Heart left ventricle (tissue), 13 donors: ENCODE measurements at regions not wholly inside any gene's neighbourhood (a gene's known extent, or its start where the extent isn't known, plus 50 kb on each side); places are given as distances from the start of the nearest gene placed in this dataset.

Experiments used
- CTCF ChIP-seq, 12 donors: fragments of 200-600 bp; sonication (generic) in 4 of 12; IDR thresholded peaks; one replicate each; pipeline versions ENCODE4 v1.5.0 to v1.8.0; 2018 to 2022; ENCODE audit warnings: antibody characterized with exemption in 12 of 12, mild to moderate bottlenecking in 5 of 12
- POLR2A ChIP-seq, 2 donors: fragments of 450-650 bp; IDR thresholded peaks; one replicate each; pipeline ENCODE4 v1.6.1; 2017; ENCODE audit warnings: antibody characterized with exemption in 2 of 2, mild to moderate bottlenecking in 2 of 2, moderate library complexity in 2 of 2
- donor health status: ischemic (EF 13 %, LVEDD 7.1; RV severe dilation, severe dysfunction).
- donor health status: DM: no; HTN: yes; CAD: no.
- donor health status: DM: no; HTN: no; CAD: no.
- donor health status: ischemic (EF 25% LVEDD 6.9; RV normal size, moderate dysfunction).
- donor health status: ischemic (EF 25% LVEDD 5.7; RV mildly dilated, moderate dysfunction).
- donor health status: ischemic (EF 35%, LVEDD 5.7; RV mildly dilated, moderate dysfunction).
- donor health status: nonischemic (EF 11% LVEDD 7.7; RV severe dilation, severe dysfunction).
- donor health status: DM: yes; HTN: yes; CAD: no.
- donor health status: PGD.
- donor health status: ischemic (EF 29% LVEDD 5.4; RV normal size, mild dysfunction).
- donor health status: nonischemic (EF 23%, LVEDD 6.1; RV moderate dilation, normal function).

GRCh38 chr6:165092881-165093595, 216.4 kb downstream of the C6orf118 start:
- TF ChIP-seq CTCF (IDR thresholded peaks at IDR 0.05) (no peak), POLR2A (IDR thresholded peaks at IDR 0.05) (no peak)
